ENCODE measurements at regions not wholly inside any gene's neighbourhood (a gene's known extent, or its start where the extent isn't known, plus 50 kb on each side); places are given as distances from the start of the nearest gene placed in this dataset.
"Not testable (repeated sequence)": the region's sequence is repeated elsewhere in the genome, so short reads cannot be mapped to it uniquely, and the experiment has no call there.

GRCh38 chr20:40965671-40966070 lies 63.0 kb upstream of the TOP1 start:
- H3K36me3 ChIP-seq = no peaks in the 10 kb centered on the region
- no peak overlapping the region for H3K27ac ChIP-seq
- H3K4me1 ChIP-seq = peaks cover 0 to 13% of the 10 kb centered on the region in 2 donors
- DNase-seq (ENCODE audit: low spot score) = peak; percentile 40
- H3K27me3 ChIP-seq = no peaks in the 10 kb centered on the region
- TF ChIP-seq CTCF (IDR thresholded peaks at IDR 0.05) = no peak
- H3K4me3 ChIP-seq = no peak overlapping the region
- no peaks in the 10 kb centered on the region for H3K9me3 ChIP-seq

GRCh38 chr20:40966103-40966502 lies 62.5 kb upstream of the TOP1 start:
- DNase-seq (ENCODE audit: low spot score) = peak; percentile 46

GRCh38 chr20:40966516-40967185 lies 62.0 kb upstream of the TOP1 start:
- TF ChIP-seq CTCF (IDR thresholded peaks at IDR 0.05) = no peak
- Histone ChIP-seq H3K4me1 (peaks cover 0 to 13% of the 10 kb centered on the region in 2 donors), H3K36me3 (no peaks in the 10 kb centered on the region), H3K27ac (no peak overlapping the region), H3K4me3 (no peak overlapping the region), H3K27me3 (no peaks in the 10 kb centered on the region), H3K9me3 (no peaks in the 10 kb centered on the region)
- DNase-seq (ENCODE audit: low spot score) = no peak

More at GRCh38 chr20:40966103-40966502, 62.5 kb upstream of the TOP1 start:
- H3K4me1 ChIP-seq = peaks cover 0 to 13% of the 10 kb centered on the region in 2 donors
- no peaks in the 10 kb centered on the region for H3K9me3 ChIP-seq
- peak in 1 of 2 donors; percentile 18 for TF ChIP-seq CTCF (IDR thresholded peaks at IDR 0.05)
- no peaks in the 10 kb centered on the region for H3K27me3 ChIP-seq
- no peaks in the 10 kb centered on the region for H3K36me3 ChIP-seq
- H3K4me3 ChIP-seq = no peak overlapping the region
- H3K27ac ChIP-seq = no peak overlapping the region

- no peak for DNase-seq (ENCODE audit: low spot score)
- Histone ChIP-seq H3K27me3 (no peaks in the 10 kb centered on the region), H3K27ac (no peak overlapping the region), H3K4me1 (peaks cover 0 to 12% of the 10 kb centered on the region in 2 donors), H3K9me3 (no peaks in the 10 kb centered on the region), H3K36me3 (no peaks in the 10 kb centered on the region), H3K4me3 (no peak overlapping the region)
- TF ChIP-seq CTCF (IDR thresholded peaks at IDR 0.05) = no peak
Observed at GRCh38 chr20:40967700-40968099, 60.9 kb upstream of the TOP1 start.

- not testable (repeated sequence) for H3K27me3 ChIP-seq, H3K9me3 ChIP-seq, H3K36me3 ChIP-seq, H3K27ac ChIP-seq, H3K4me1 ChIP-seq
- H3K4me3 ChIP-seq = peak overlapping the region in 1 of 2 donors; percentile 45
- DNase-seq (ENCODE audit: low spot score) = peak; percentile 87
- peak; percentile 93 to 96 for TF ChIP-seq CTCF (IDR thresholded peaks at IDR 0.05)
Observed at GRCh38 chr20:40968816-40969562, 59.6 kb upstream of the TOP1 start.

Measured in right atrium auricular region (tissue), 2 donors.